ENCODE measurements at regions not wholly inside any gene's neighbourhood (a gene's known extent, or its start where the extent isn't known, plus 50 kb on each side); places are given as distances from the start of the nearest gene placed in this dataset.
A peak's percentile ranks its signal among the peaks of the same experiment; 100 is the strongest.
"Not testable (repeated sequence)": the region's sequence is repeated elsewhere in the genome, so short reads cannot be mapped to it uniquely, and the experiment has no call there.

DNA sequence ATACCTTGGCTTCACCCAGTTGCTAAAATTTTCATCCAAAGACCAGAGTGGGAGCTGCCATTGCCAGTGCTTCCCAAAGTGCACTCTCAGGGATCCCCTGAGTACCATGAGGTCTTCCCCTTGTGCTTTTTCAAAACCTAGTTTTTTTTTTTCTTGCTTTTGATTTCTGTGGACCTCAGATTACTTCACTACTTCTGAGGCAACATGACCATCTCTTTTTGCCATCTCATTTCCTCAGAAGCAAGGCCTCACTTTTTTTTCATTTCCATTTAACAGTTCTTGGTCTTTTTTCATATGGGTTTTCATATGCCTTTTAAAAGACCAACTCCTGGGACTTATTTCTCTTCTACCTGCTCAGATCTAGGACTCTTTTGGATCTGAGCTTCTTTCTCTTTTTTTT, 64.1 kb upstream of the MMS22L start:
- no peak for DNase-seq

DNA sequence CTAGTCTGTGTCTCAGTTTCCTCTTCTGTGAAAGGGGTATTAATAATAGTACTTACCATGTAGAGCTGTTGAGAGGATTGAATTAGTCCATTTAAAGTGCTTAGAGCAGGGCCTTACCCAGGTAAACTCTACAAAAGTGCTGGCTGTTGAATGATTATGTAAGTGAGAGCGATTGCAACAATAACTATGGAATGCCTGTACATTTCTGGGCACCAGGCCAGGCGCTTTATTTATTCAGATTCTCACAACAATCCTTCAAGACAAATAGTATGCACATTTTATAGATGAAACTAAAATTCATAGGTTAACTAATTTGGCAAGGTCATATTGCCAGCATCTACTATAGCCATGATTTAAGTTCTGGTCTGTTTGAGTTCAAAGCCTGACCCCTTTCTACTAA, 78.3 kb upstream of the MMS22L start:
- DNase-seq, result no peak

DNA sequence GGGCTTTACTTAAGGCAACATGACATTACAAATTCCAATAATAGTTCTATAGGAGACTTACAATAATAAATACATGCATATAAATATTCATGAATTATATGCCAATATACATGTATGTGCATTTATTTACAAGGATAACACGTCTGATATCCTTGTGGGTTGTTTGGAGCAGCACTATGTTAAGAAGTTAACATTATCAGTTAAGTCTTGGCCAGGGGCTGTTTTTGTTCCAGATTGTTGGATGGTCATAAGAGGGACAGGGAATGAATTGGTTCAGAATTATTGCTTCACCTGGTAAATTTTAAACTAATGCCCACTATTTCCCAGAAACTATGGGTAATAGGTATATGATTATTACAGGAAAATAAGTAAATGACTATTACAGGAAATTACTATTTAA, 81.3 kb upstream of the MMS22L start:
- no peak for DNase-seq

DNA sequence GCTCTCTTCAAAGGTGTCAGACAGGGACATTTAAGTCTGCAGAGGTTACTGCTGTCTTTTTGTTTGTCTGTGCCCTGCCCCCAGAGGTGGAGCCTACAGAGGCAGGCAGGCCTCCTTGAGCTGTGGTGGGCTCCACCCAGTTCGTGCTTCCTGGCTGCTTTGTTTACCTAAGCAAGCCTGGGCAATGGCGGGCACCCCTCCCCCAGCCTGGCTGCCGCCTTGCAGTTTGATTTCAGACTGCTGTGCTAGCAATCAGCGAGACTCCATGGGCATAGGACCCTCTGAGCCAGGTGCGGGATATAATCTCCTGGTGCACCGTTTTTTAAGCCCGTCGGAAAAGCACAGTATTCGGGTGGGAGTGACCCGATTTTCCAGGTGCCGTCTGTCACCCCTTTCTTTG, 99.1 kb upstream of the MMS22L start:
- not testable (repeated sequence) for DNase-seq

DNA sequence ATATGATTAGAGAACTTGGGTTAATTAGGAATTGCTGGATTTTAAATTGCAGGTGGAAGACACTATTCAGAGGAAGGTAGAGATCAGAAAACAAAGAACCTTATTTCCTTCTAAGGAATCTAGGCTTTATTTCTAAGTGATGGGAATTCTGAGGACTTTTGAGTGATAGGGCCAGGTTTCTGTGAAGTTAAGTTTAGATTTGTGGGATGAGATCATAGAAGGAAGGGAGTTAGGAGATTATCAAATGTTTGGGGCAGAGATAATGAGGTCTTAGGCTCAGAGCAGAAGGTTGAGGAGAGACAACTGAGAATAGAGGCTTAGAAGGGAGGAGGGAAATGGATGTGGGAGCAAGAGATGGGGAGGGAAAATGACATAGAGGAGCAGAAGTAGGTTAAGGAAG, 109.7 kb upstream of the MMS22L start:
- no peak for DNase-seq

DNA sequence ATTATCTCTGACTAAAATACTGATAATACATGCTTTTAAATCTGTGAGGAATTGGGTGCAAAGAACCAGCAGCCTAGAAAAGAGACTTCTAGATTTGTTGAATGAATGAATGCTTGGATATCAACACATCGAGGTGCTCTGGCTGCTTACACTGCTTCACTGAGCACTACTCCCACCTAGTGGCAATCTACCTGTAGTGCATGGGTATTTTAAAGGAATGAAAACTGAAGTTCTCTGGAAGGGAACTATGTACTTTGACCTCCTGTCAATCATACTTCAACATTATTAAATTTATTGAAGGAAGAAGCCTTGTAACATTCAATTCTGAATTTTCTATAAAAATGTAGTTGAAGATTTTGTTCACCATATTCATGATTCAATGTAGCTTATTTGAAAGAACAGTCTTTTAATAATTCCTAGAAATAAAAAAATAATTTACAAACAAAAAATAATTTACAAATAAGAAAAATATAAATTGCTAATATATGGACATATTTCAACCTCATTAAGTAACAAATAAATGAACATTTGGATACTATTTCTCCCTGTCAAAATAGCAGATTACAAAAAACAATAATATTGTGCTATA, 111.2 kb upstream of the MMS22L start:
- DNase-seq, result peak; percentile 6

DNA sequence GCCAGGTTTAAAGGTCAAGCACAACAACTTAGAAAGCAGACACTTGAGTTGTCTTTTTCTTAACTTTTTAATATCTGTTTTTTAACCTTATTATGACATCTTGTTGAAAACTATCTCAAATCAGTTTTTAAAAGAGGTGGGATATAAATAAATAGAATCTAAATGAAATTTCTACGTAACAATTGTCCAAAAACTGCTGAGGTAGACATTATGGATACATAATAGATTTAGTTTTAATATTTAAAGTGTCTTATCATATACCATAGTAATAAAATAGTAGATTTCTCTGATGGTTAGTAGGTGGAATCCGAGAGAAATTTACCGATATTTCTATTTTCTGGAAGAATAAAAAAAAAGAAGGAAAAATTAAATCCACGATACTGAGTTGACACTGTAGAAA, 113.9 kb upstream of the MMS22L start:
- no peak for DNase-seq

DNA sequence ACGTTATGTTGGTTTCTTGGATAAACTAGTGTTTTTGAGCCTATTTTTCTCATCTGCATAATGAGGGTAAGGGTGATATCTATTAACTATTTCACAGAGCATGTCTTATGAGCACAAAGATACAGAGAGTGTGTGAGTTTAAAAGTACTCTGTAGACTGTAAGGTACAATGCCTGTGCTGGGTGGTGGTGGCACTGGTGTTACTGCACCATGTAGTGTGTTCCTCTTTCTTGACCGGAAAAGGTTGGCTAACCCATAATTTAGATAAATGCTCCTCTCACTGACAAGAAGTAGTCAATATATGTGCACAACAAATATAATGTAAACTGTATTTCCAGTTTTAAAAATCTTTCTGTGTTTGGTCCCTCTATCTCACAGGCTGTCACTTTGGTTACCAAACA, 116.2 kb upstream of the MMS22L start:
- DNase-seq, result no peak

DNA sequence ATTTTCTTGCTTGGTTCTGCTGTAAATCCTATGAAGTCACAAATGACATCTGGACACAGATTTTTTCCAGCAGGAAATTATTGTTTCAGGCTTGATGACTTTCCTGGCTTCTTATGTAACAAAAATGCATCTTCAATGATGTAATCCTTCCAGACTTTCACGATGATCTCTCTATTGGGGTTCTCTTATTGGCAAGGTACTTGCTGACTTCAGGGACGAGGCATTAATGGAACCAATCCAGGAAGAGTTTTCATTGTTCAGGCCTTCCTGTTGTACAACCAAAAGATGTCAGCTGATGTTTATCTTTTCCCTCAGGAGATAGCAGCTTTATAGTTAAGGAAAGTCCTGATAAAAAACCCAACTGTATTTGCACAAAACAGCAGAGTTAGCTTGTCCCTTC, 118.5 kb upstream of the MMS22L start:
- no peak for DNase-seq

DNA sequence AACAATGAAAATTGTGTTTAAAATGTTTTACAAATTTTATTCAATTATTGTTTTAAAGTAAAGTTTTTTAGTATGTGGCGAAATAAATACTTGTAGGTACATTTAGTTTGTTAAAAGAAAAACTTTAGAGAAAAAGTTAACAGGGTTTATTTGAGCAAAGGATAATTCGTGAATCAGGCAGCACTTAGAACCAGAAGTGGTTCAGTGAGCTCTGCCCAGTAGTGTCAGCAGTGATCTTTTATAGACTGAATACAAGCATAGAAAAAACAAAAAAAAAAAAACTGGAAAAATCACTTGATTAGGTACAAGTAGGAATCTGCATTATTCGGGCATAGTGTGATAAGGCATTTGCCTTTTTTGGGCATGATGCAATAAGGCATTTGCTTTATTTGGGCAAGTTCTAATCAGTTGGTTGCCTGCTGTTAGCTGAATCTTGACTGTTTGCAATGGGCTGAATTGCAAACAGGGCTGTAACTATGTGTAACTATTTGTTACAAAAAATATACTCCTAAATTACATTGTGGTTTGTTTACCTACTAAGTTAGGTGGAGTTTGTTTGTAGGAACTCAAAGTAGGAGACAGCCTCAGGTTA, 122.9 kb upstream of the MMS22L start:
- no peak for DNase-seq

DNA sequence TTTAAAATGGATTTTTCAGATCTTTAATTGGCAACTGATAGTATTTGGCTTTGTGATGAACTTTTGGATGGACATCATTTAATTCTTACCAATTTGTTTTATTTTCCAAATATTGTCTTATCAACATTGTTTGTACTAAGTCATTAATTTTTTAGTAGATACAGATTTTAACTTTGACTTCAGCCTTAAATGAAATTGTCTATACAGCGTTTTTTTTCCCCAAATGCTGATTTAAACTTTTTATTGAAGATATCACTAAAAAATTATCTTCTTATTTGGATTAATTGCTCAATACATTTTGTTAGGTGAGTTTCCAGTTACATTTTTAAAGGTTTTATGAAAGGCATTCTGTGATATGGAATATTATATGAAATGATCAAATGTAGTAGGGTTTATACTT, 123.6 kb upstream of the MMS22L start:
- DNase-seq, result no peak

DNA sequence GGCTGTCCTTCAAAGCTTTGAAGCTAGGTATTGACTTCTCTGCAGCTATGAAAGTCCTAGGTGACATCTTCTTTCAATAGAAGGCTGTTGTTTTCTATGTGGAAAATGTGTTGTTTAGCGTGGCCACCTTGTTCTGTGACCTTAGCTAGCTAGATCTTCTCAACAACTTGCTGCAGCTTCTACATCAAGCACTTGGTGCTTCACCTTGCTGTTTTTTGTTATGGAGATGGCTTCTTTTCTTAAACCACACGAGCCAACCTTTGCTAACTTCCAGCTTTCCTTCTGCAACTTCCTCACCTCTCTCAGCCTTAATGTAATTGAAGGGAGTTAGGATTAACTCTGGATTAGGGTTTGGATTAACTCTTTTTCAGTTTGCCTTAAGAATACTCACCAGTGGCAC, 128.6 kb upstream of the MMS22L start:
- DNase-seq, result no peak

DNA sequence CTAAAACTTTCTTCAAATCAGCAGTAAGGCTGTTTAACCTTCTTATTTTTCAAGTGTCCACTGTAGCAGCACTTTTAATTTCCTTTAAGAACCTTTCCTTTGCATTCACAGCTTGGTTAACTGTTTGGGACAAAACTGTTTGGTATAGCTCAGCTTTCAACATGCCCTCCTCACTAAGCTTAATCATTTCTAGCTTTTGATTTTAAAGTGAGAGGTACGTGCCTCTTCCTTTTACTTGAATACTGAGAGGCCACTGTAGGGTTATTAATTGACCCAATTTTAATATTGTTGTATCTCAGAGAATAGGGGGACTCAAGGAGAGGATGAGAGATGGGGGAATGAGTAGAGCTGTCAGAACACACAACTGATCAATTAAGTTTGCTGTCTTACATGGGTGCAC, 129.5 kb upstream of the MMS22L start:
- no peak for DNase-seq

DNA sequence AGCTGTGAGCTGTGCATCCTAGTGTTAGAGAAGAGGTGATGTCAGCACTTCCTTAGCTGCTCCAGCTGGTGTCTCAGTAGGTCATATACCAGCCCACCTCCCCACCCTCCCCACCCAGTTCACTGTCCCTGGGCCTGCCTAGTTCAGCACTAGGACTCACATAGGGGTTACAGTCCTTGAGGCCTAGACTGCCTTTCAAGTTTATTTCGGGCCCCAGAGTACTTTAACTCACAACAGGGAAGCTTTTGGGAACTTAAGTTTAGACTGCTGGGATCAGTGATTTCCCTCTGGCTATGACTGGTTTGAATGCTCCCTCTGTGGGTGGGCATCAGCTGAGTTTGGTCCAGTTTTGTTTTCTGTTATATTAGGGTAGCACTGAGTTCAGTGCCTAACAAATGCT, 139.2 kb upstream of the MMS22L start:
- DNase-seq, result no peak

DNA sequence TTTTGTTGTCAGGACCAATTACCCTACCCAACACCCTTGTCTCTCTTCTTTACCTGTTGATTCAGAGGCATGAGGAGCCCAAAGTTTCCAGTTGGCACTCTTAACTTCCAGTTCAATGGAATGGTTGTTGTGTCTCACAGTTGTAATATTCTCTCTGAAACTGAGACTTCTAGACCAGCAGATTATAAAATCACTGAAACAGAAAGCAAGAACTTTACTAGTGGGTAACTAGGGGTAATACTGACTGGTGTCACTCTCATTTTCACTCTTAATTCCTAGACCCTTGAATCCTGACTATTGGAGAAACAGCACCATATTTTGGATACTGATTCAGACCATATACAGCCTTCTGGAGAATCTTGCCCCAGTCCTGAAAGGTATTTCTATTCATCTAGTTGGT, 140.2 kb upstream of the MMS22L start:
- no peak for DNase-seq

DNA sequence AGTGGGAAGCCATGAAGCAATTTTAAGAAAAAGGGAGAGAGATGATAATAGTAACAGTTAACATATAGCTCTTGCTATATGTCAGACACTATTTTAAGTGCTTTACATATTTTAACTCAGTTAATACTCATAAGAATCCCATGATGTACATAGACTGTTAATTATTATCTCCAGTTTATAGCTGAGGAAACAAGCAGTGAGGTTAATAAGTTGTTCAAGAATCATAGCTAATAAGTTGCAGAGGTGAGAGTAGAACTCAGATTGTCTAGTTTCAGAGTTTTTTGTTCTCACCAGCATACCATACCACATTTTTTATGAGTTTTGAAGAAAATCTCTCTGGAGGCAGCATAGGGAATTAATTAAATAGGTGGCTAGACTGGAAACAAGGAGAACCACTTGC, 144.6 kb upstream of the MMS22L start:
- DNase-seq, result no peak

DNA sequence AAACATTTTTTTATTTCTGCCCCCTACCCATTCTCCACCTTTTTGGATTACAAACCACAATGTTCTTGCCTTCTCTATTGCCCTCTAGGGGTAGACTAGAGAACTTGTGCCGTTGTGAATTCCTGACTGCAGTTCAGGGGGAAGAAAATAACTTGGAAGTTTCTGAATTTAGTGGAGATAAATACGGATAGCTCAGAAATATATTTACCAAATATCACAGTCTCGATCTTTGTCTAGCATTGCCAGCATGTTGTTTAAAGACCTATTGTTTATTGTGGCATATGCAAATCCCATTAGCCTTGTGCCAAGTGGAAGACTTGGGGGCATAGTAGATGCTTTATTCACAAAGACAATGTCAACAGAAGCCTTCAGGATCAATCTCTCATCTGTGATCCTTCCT, 154.1 kb upstream of the MMS22L start:
- no peak for DNase-seq

DNA sequence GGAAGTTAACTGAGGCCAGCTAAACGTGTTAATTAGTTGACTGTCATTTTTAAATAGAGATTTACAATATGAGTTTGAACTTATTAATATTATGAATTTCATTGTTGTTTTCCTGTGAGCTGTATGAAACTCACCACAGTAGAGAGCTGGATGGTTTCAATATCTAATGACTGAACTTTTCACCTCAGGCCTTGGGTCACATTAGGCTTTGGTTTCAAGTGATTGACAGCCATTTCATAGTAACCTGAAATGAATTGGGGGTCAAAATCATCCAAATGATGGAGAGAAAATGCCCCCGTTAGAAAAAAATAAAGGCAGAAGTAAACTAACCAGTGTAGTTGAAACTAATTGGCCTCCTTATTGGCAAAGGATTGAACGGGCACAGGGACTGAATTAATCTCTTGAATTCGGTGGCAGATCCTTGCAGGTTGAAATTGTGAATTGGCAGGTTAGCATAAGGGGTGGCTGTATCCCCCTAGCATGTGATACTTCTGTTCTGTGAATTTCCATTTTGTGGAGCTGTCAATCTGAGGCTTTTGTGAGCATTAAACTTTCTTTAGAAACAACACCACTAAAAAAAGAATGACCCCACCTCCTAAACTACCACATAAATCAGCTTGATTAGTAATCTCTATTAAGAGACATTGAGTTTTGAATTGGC, 155.1 kb upstream of the MMS22L start:
- DNase-seq, result no peak

DNA sequence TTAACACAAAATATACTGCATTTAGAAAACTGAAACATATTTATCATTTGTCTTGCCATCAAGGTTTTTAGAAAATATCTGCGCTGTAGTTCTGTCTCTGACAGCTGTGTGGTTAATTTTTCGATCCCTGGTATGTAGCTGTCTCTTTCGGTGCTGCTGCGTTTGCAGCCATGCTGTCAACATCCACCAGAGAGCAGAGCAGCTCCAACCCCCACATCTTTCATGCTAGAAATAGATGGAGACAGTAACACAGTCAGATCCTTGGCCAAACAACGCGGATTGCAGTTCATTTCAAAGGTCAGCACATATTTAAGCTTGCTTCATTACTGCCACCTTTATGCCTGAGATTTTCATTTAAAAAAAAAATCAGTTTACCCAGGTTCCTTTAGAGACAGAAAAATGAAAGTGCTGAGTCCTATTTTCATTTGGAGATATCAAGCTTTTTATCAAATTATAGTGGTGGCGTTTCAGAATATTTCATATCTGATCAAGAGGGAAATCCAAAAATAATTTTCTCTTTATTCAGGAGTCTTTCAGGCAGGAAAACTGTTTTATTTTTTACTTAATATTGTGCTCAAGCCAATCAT, 157.7 kb upstream of the MMS22L start:
- DNase-seq, result peak; percentile 22

DNA sequence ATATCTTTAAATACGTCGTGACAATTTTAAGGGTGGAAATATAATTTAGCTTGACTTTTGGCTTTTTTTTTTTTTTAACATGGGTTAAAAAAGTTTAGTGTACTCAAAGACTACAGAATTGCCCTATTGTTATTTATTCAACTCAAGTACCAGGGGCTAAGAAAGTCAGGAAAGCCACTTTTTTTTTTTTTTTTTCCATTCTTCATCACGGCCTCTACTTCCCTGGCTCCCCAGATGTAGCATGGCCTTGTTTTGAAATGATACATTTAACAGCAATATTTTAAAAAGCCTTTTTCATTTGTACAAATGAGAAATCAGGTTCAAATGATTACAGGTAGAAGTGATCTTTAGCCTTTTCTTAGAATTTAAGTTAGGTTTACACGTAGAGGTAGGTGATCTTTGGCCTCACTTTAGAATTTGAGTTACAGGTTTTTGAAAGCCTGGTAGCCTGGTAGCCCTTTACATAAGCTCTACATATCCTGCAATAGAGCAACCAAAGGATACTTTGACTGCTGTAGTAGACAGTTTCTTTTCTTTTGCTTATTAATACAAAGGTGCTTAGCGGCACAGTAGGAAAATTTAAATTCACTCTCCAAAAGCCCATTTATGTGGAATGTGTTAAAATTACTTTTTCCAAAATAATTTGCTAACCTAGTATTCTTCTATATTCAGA, 160.5 kb upstream of the MMS22L start:
- DNase-seq, result no peak

DNA sequence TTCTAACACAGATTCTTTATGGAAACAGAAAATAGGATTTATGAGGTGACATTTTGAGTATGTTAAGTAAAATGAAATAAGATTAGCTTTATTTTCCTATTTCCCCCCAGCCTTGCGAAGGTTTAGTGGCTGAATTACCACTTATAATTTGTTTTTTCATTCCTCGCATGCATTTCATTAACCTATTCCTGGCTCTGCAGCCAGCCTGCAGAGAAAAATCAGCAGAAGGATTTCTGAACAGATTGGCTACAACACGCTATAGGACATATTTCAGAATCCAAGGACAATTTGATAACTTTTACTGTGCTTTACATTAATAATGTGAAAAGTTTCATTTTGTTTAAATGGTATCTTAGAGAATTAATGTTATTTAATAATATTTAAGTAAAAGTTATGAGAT, 162.4 kb upstream of the MMS22L start:
- no peak for DNase-seq

DNA sequence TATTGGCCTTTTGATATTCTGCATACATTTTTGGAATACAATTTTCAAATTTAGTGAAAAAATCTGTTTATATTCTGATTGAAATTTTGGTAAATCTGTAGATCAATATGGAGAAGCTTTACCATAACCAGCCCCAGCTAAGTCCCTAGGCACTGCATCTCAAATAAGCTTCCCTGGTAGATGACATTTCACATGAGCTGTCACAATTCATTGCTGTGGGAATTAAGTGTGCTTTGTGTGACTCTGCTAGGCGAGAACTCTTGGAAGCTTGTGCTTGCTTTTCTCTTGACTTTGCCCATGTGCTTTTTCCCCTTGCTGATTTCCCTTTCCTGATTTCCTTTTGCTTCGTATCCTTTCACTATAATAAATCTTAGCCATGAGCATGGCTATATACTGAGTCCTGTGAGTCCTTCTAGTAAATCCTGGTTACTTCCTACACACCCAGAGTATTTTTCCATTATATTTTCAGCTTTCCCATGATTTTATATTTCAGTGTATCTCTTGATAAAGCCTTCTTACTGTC, 166.5 kb upstream of the MMS22L start:
- DNase-seq, result no peak

DNA sequence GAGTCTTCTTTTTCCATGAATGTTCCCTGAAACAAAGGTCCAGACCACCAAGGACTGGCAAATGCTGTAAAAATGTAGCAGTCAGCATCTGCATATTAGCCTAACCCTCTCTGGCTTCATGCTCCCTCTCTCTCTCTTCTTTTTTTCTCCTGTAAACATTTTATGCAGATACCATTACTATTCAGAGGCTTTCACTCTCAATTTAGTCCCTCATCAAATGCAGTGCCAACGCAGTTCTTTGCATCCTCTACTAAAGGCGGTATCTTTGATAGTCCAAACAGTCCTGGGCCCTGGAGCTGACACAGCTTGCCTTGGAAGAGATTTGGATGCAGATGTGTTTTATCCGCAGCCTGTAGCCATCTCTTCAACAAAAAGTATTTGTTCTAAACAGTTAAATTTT, 167.1 kb upstream of the MMS22L start:
- no peak for DNase-seq

DNA sequence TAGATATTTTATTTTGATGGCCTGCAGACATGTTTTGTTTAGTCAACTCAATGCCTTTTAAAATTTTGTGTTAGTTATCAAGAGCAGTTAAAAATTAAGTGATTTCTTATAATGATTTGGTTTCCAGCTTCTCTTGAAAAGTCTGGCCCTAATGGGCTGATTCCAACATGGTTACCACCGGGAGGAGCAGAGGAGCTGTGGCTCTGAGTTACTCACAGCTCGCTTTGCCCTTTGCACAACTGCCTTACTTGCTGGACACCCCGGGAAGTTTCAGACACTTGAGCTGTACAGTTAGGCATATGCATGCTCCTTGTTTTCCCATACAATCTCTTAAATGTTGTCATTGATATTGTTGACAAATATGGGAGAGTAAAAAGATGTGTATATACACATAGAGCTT, 173.1 kb upstream of the MMS22L start:
- DNase-seq, result no peak

Data from NCI-H1092 (cell line).